ENCODE measurements at regions not wholly inside any gene's neighbourhood (a gene's known extent, or its start where the extent isn't known, plus 50 kb on each side); places are given as distances from the start of the nearest gene placed in this dataset.
A peak's percentile ranks its signal among the peaks of the same experiment; 100 is the strongest.
"Not testable (repeated sequence)": the region's sequence is repeated elsewhere in the genome, so short reads cannot be mapped to it uniquely, and the experiment has no call there.

GRCh38 chr14:22282417-22282816 is 306.6 kb downstream of the DAD1 start:
- H3K4me3 ChIP-seq (ENCODE audit: control extremely low read depth in 1 of 5, extremely low read depth in 1 of 5, insufficient read depth in 1 of 5, low read depth in 2 of 5, low read length in 4 of 5): no peak overlapping the region
- no peak overlapping the region for H3K9ac ChIP-seq (ENCODE audit: low read length)
- H3K27ac ChIP-seq (ENCODE audit: low read length in 2 of 2): no peak overlapping the region
- no CpG with 5 or more reads among the region's 5 CpGs for WGBS (ENCODE audit: insufficient coverage)
- Mint-ChIP-seq H3K27me3 (no peaks in the 10 kb centered on the region), H3K27ac (no peak overlapping the region), H3K4me3 (peak overlapping the region; percentile 58), H3K9me3 (ENCODE audit: insufficient read depth) (no peaks in the 10 kb centered on the region), H3K4me1 (peaks cover 33% of the 10 kb centered on the region)
- intact Hi-C loops (cut with micrococcal nuclease): loop anchor here (1.0 kb wide), 1 partner anchor 54 kb away; no protein-coding TSS in a partner anchor
- peak overlapping the region; percentile 7 for H3K4me2 ChIP-seq (replicated peaks; ENCODE audit: low read depth, low read length, poor library complexity, severe bottlenecking)
- H3K4me1 ChIP-seq (ENCODE audit: control insufficient read depth in 2 of 2, insufficient read depth in 2 of 2, low read length in 2 of 2): peaks cover 21 to 24% of the 10 kb centered on the region in 2 donors
- DNase-seq (peak; percentile 52), ATAC-seq (ENCODE audit: low read depth) (peak; percentile 73)
- H3K9me3 ChIP-seq (ENCODE audit: control extremely low read depth in 1 of 3, control insufficient read depth in 2 of 3, insufficient read depth in 1 of 3, low read length in 2 of 3): no peaks in the 10 kb centered on the region
- H3K36me3 ChIP-seq (replicated peaks in 1 of 2; ENCODE audit: control extremely low read depth in 1 of 2, control insufficient read depth in 1 of 2, extremely low read depth in 1 of 2, insufficient read depth in 2 of 2, low read length in 1 of 2): no peaks in the 10 kb centered on the region
- H3K79me2 ChIP-seq (ENCODE audit: control insufficient read depth, insufficient read depth, low read length): no peaks in the 10 kb centered on the region
- ChIA-PET POLR2A (no interaction called here), CTCF (interaction anchor here (1.2 to 1.8 kb wide), 4 partner anchors 9 to 273 kb away, joined by 4 to 7 read pairs (median 5); no protein-coding TSS in a partner anchor)
- TF ChIP-seq CTCF (IDR thresholded peaks at IDR 0.05): no peak
- TF ChIP-seq EZH2 (IDR thresholded peaks at IDR 0.05; ENCODE audit: borderline replicate concordance, insufficient read depth, low read depth, low read length, poor library complexity, severe bottlenecking): no peak
- no peaks in the 10 kb centered on the region for H4K20me1 ChIP-seq (ENCODE audit: control insufficient read depth, insufficient read depth, low read length, poor library complexity, severe bottlenecking)
- H3K27me3 ChIP-seq (replicated peaks in 1 of 4; ENCODE audit: control extremely low read depth in 1 of 4, control insufficient read depth in 3 of 4, insufficient read depth in 4 of 4, low read length in 3 of 4): peaks cover 0 to 4% (median 0%) of the 10 kb centered on the region in 4 experiments
- H2AFZ ChIP-seq (ENCODE audit: insufficient read depth, low read depth, low read length, poor library complexity, severe bottlenecking): no peak overlapping the region

- H2AFZ ChIP-seq (ENCODE audit: insufficient read depth, low read depth, low read length, poor library complexity, severe bottlenecking): peak overlapping the region; percentile 24
- H3K79me2 ChIP-seq (ENCODE audit: control insufficient read depth, insufficient read depth, low read length); DNase-seq; POLR2A ChIA-PET; H3K27ac Mint-ChIP-seq; H3K36me3 ChIP-seq (replicated peaks in 1 of 2; ENCODE audit: control extremely low read depth in 1 of 2, control insufficient read depth in 1 of 2, extremely low read depth in 1 of 2, insufficient read depth in 2 of 2, low read length in 1 of 2); H3K9ac ChIP-seq (ENCODE audit: low read length); intact Hi-C loops (cut with micrococcal nuclease); H4K20me1 ChIP-seq (ENCODE audit: control insufficient read depth, insufficient read depth, low read length, poor library complexity, severe bottlenecking); H3K27me3 ChIP-seq (replicated peaks in 1 of 4; ENCODE audit: control extremely low read depth in 1 of 4, control insufficient read depth in 3 of 4, insufficient read depth in 4 of 4, low read length in 3 of 4); H3K27me3 Mint-ChIP-seq; H3K9me3 ChIP-seq (ENCODE audit: control extremely low read depth in 1 of 3, control insufficient read depth in 2 of 3, insufficient read depth in 1 of 3, low read length in 2 of 3); H3K27ac ChIP-seq (ENCODE audit: low read length in 2 of 2); H3K4me3 ChIP-seq (ENCODE audit: control extremely low read depth in 1 of 5, extremely low read depth in 1 of 5, insufficient read depth in 1 of 5, low read depth in 2 of 5, low read length in 4 of 5); H3K9me3 Mint-ChIP-seq (ENCODE audit: insufficient read depth): not testable (repeated sequence)
- Mint-ChIP-seq H3K4me3 (peak overlapping the region; percentile 51), H3K4me1 (peaks cover 33% of the 10 kb centered on the region)
- WGBS (ENCODE audit: insufficient coverage): 0% methylated on average over 3 of the region's 7 CpGs
- H3K4me2 ChIP-seq (replicated peaks; ENCODE audit: low read depth, low read length, poor library complexity, severe bottlenecking): peak overlapping the region; percentile 8
- CTCF ChIA-PET: interaction anchor here (1.2 to 1.9 kb wide), 5 partner anchors 15 to 274 kb away, joined by 3 to 5 read pairs (median 4); no protein-coding TSS in a partner anchor
- H3K4me1 ChIP-seq (ENCODE audit: control insufficient read depth in 2 of 2, insufficient read depth in 2 of 2, low read length in 2 of 2): peaks cover 21 to 24% of the 10 kb centered on the region in 2 donors
- ATAC-seq (ENCODE audit: low read depth): peak; percentile 53
Observed at GRCh38 chr14:22281447-22281874, 307.6 kb downstream of the DAD1 start.
